ENCODE measurements at regions not wholly inside any gene's neighbourhood (a gene's known extent, or its start where the extent isn't known, plus 50 kb on each side); places are given as distances from the start of the nearest gene placed in this dataset.

DNA sequence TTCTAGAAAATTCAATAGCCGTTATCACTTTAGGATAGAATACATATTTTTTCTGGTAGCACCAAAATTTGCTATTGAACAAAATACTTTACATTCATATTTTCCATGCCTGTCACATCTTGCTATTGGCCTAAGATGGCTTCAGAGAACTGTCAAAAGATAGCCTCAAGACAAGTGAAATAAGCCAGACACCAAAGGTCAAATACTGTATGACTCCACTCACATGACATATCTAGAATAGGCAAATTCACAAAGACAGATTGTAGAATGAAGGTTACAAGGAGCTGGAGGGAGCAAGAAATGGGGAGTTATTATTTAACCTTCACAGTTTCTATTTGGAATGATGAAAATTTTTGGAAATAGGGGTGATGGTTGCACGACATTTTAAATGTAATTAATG is 223.7 kb upstream of the ZC3H12C start:
- no peaks in the 10 kb centered on the region for H3K9me3 ChIP-seq (ENCODE audit: insufficient read depth, low read depth)
- H3K4me1 ChIP-seq (replicated peaks; ENCODE audit: insufficient read depth): no peaks in the 10 kb centered on the region
- no peaks in the 10 kb centered on the region; the same call in 1 of the 2 replicates for H3K9me2 ChIP-seq (ENCODE audit: insufficient read depth)
- no peaks in the 10 kb centered on the region for H3K27me3 ChIP-seq (ENCODE audit: insufficient read depth, low read depth)
- H3K4me3 ChIP-seq: no peak overlapping the region
- H4K20me1 ChIP-seq (ENCODE audit: insufficient read depth): no peaks in the 10 kb centered on the region
- H3K4me2 ChIP-seq: no peak overlapping the region
- H3F3A ChIP-seq (ENCODE audit: insufficient read depth, low read depth): no peaks in the 10 kb centered on the region
- no peaks in the 10 kb centered on the region for H3K36me3 ChIP-seq (ENCODE audit: low read depth)
- no peak for DNase-seq
- CTCF ChIA-PET: no interaction called here
- H3K27ac ChIP-seq: no peak overlapping the region
- no TSS peak for BruUV-seq (replicated peaks)
- POLR2A ChIA-PET (ENCODE audit: unreplicated experiment): no interaction called here
- H3K79me2 ChIP-seq (ENCODE audit: low read depth): no peaks in the 10 kb centered on the region
- TF ChIP-seq EZH2 (IDR thresholded peaks at IDR 0.05; ENCODE audit: low read depth): no peak
- TF ChIP-seq, protein P1, sequence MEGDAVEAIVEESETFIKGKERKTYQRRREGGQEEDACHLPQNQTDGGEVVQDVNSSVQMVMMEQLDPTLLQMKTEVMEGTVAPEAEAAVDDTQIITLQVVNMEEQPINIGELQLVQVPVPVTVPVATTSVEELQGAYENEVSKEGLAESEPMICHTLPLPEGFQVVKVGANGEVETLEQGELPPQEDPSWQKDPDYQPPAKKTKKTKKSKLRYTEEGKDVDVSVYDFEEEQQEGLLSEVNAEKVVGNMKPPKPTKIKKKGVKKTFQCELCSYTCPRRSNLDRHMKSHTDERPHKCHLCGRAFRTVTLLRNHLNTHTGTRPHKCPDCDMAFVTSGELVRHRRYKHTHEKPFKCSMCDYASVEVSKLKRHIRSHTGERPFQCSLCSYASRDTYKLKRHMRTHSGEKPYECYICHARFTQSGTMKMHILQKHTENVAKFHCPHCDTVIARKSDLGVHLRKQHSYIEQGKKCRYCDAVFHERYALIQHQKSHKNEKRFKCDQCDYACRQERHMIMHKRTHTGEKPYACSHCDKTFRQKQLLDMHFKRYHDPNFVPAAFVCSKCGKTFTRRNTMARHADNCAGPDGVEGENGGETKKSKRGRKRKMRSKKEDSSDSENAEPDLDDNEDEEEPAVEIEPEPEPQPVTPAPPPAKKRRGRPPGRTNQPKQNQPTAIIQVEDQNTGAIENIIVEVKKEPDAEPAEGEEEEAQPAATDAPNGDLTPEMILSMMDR (conservative IDR thresholded peaks at IDR 0.05): no peak
- H2AFZ ChIP-seq: no peak overlapping the region
- intact Hi-C loops (cut with micrococcal nuclease; ENCODE audit: unreplicated experiment): no loop called here

DNA sequence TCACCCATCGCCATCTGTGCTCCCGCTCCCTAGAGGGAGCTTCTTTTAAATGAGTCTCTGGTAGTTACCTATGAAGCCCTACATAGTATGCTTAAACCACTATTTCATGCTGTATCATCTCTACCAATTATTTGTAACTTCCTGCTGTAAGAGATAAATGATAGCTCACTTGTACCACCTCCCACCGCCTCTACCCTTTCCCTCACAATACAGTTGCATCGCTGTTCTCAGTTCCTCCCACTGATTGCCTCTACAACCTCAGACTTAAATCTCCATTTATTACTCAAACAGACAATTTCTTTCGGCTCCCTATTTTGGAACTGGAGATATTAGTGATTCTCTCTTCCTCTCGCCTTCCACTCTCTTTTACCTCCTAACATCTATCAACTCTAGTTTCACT is 222.9 kb upstream of the ZC3H12C start:
- no peak for TF ChIP-seq EZH2 (IDR thresholded peaks at IDR 0.05; ENCODE audit: low read depth)
- TF ChIP-seq, protein P1 (conservative IDR thresholded peaks at IDR 0.05): no peak
- BruUV-seq (replicated peaks): no TSS peak
- Histone ChIP-seq H4K20me1 (ENCODE audit: insufficient read depth) (no peaks in the 10 kb centered on the region), H3K9me3 (ENCODE audit: insufficient read depth, low read depth) (no peaks in the 10 kb centered on the region), H3K36me3 (ENCODE audit: low read depth) (no peaks in the 10 kb centered on the region), H2AFZ (no peak overlapping the region), H3K4me3 (no peak overlapping the region), H3K27me3 (ENCODE audit: insufficient read depth, low read depth) (no peaks in the 10 kb centered on the region), H3K4me1 (replicated peaks; ENCODE audit: insufficient read depth) (no peaks in the 10 kb centered on the region), H3K27ac (no peak overlapping the region), H3K79me2 (ENCODE audit: low read depth) (no peaks in the 10 kb centered on the region), H3F3A (ENCODE audit: insufficient read depth, low read depth) (no peaks in the 10 kb centered on the region), H3K9me2 (ENCODE audit: insufficient read depth) (no peaks in the 10 kb centered on the region; the same call in 1 of the 2 replicates), H3K4me2 (no peak overlapping the region)
- DNase-seq: no peak
- ChIA-PET POLR2A (ENCODE audit: unreplicated experiment) (no interaction called here), CTCF (no interaction called here)
- intact Hi-C loops (cut with micrococcal nuclease; ENCODE audit: unreplicated experiment): no loop called here

DNA sequence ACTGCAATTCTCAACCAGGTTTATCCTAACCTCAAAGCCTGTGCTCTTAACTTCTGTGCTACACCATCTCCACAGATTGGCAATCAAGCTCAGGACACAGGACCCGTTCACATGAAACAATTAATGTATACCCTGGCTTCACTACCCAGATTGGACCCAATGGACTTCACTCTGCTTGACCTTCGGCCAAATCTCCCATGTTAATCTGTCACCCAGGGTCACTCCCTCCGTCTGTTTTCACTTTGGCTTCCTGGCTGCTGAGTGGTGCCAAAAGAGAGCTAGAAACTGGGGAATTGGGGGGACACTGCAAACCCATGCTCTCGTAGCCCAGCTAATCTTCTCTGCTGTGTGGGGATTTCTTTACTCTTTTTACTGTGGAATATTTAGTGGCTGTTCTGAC is 216.1 kb upstream of the ZC3H12C start:
- CTCF ChIA-PET: no interaction called here
- Histone ChIP-seq H3K36me3 (ENCODE audit: low read depth) (no peaks in the 10 kb centered on the region), H3K4me3 (no peak overlapping the region), H3K9me3 (ENCODE audit: insufficient read depth, low read depth) (no peaks in the 10 kb centered on the region), H2AFZ (peak overlapping the region; percentile 48; the same call in 1 of the 2 replicates), H3K9me2 (ENCODE audit: insufficient read depth) (no peaks in the 10 kb centered on the region; the same call in 1 of the 2 replicates), H3K4me1 (replicated peaks; ENCODE audit: insufficient read depth) (no peaks in the 10 kb centered on the region), H3K79me2 (ENCODE audit: low read depth) (no peaks in the 10 kb centered on the region), H4K20me1 (ENCODE audit: insufficient read depth) (no peaks in the 10 kb centered on the region), H3F3A (ENCODE audit: insufficient read depth, low read depth) (no peaks in the 10 kb centered on the region), H3K27ac (no peak overlapping the region), H3K4me2 (no peak overlapping the region), H3K27me3 (ENCODE audit: insufficient read depth, low read depth) (0 out of 2 replicates have a peak, but pooled peaks cover 2% of the 10 kb centered on the region)
- TF ChIP-seq, protein P1 (conservative IDR thresholded peaks at IDR 0.05): no peak
- no peak for TF ChIP-seq EZH2 (IDR thresholded peaks at IDR 0.05; ENCODE audit: low read depth)
- DNase-seq: no peak
- intact Hi-C loops (cut with micrococcal nuclease; ENCODE audit: unreplicated experiment): no loop called here
- no TSS peak for BruUV-seq (replicated peaks)
- POLR2A ChIA-PET (ENCODE audit: unreplicated experiment): no interaction called here

Data from PC-9 (cell line).